Kidney epithelial cell (primary cell): ENCODE measurements at regions not wholly inside any gene's neighbourhood (a gene's known extent, or its start where the extent isn't known, plus 50 kb on each side); places are given as distances from the start of the nearest gene placed in this dataset.

Experiments
- DNase-seq: peaks from one replicate; pipeline ENCODE4 v3.0.0-alpha.2; 2010; ENCODE audit warnings: low read depth
- H3K27me3 ChIP-seq: 2 replicates; pipeline ENCODE4 v1.6.0; 2011; ENCODE audit warnings: low read length; ENCODE audit not compliant: control insufficient read depth, insufficient read depth
- H3K36me3 ChIP-seq: 2 replicates; pipeline ENCODE4 v1.5.1; 2011; ENCODE audit warnings: low read length; ENCODE audit not compliant: control insufficient read depth, insufficient read depth
- H3K4me3 ChIP-seq: 2 replicates; pipeline ENCODE4 v1.5.1; 2011; ENCODE audit warnings: low read depth, mild to moderate bottlenecking, control low read depth, low read length
- CTCF ChIP-seq: IDR thresholded peaks from 2 replicates; pipeline ENCODE4 v1.5.1; 2011; ENCODE audit warnings: mild to moderate bottlenecking, moderate library complexity, low read length, control low read depth, inconsistent platforms; ENCODE audit not compliant: insufficient read depth, poor library complexity, severe bottlenecking

GRCh38 chr6:86142326-86142725 lies 499.6 kb upstream of the SYNCRIP start:
- TF ChIP-seq CTCF = no peak
- no peak for DNase-seq
- no peak overlapping the region for H3K4me3 ChIP-seq

GRCh38 chr6:86128130-86128814 lies 485.6 kb upstream of the SYNCRIP start:
- no peak for TF ChIP-seq CTCF
- H3K36me3 ChIP-seq = no peaks in the 10 kb centered on the region
- no peaks in the 10 kb centered on the region for H3K27me3 ChIP-seq
- no peak for DNase-seq
- H3K4me3 ChIP-seq = no peak overlapping the region

More at GRCh38 chr6:86142326-86142725, 499.6 kb upstream of the SYNCRIP start:
- H3K27me3 ChIP-seq = no peaks in the 10 kb centered on the region
- H3K36me3 ChIP-seq = no peaks in the 10 kb centered on the region

- no peak for DNase-seq
- Histone ChIP-seq H3K36me3 (no peaks in the 10 kb centered on the region), H3K4me3 (no peak overlapping the region), H3K27me3 (no peaks in the 10 kb centered on the region)
- no peak for TF ChIP-seq CTCF
Measured at GRCh38 chr6:86122086-86122485, 479.4 kb upstream of the SYNCRIP start.

- no peak for TF ChIP-seq CTCF
- H3K27me3 ChIP-seq = no peaks in the 10 kb centered on the region
Measured at GRCh38 chr6:86118271-86118670, 475.6 kb upstream of the SYNCRIP start.

GRCh38 chr6:86107985-86108384 lies 465.3 kb upstream of the SYNCRIP start:
- no peak for TF ChIP-seq CTCF
- Histone ChIP-seq H3K27me3 (no peaks in the 10 kb centered on the region), H3K4me3 (no peak overlapping the region), H3K36me3 (no peaks in the 10 kb centered on the region)
- no peak for DNase-seq

More at GRCh38 chr6:86118271-86118670, 475.6 kb upstream of the SYNCRIP start:
- Histone ChIP-seq H3K4me3 (no peak overlapping the region), H3K36me3 (no peaks in the 10 kb centered on the region)
- no peak for DNase-seq

- no peaks in the 10 kb centered on the region for H3K27me3 ChIP-seq
- H3K4me3 ChIP-seq = no peak overlapping the region
- no peaks in the 10 kb centered on the region for H3K36me3 ChIP-seq
- DNase-seq = no peak
- no peak for TF ChIP-seq CTCF
Measured at GRCh38 chr6:86087954-86088353, 445.3 kb upstream of the SYNCRIP start.
